GM11168 (cell line): ENCODE measurements at regions not wholly inside any gene's neighbourhood (a gene's known extent, or its start where the extent isn't known, plus 50 kb on each side); places are given as distances from the start of the nearest gene placed in this dataset.
"Not testable (repeated sequence)": the region's sequence is repeated elsewhere in the genome, so short reads cannot be mapped to it uniquely, and the experiment has no call there.

ENCODE experiments used
- in situ Hi-C: fragments of 300-500 bp; cut with MboI; formaldehyde crosslinking; loops from one replicate; pipeline ENCODE4 v1.12.0; 2022; ENCODE audit warnings: low sequenced_read_pairs; ENCODE audit not compliant: unreplicated experiment

- in situ Hi-C loops = no loop called here
Observed at GRCh38 chr21:38908537-38908936, 102.8 kb downstream of the ETS2 start.

- in situ Hi-C loops = no loop called here
Observed at GRCh38 chr21:38905752-38906151, 100.0 kb downstream of the ETS2 start.

- in situ Hi-C loops = no loop called here
Observed at GRCh38 chr21:38905328-38905727, 99.6 kb downstream of the ETS2 start.

GRCh38 chr21:38903690-38904139, 98.0 kb downstream of the ETS2 start:
- in situ Hi-C loops = no loop called here

GRCh38 chr21:38902608-38903445, 97.1 kb downstream of the ETS2 start:
- in situ Hi-C loops = no loop called here

- in situ Hi-C loops = no loop called here
Observed at GRCh38 chr21:38900499-38900898, 94.8 kb downstream of the ETS2 start.

- in situ Hi-C loops = not testable (repeated sequence)
Observed at GRCh38 chr21:38899985-38900384, 94.3 kb downstream of the ETS2 start.

GRCh38 chr21:38899277-38899947, 93.7 kb downstream of the ETS2 start:
- in situ Hi-C loops = no loop called here

GRCh38 chr21:38898422-38899096, 92.8 kb downstream of the ETS2 start:
- in situ Hi-C loops = no loop called here

- in situ Hi-C loops = no loop called here
Observed at GRCh38 chr21:38897532-38898421, 92.0 kb downstream of the ETS2 start.

GRCh38 chr21:38894899-38895298, 89.2 kb downstream of the ETS2 start:
- in situ Hi-C loops = no loop called here

GRCh38 chr21:38888991-38889561, 83.3 kb downstream of the ETS2 start:
- in situ Hi-C loops = no loop called here

GRCh38 chr21:38887749-38888148, 82.0 kb downstream of the ETS2 start:
- in situ Hi-C loops = no loop called here

- in situ Hi-C loops = no loop called here
Observed at GRCh38 chr21:38887062-38887686, 81.4 kb downstream of the ETS2 start.

- in situ Hi-C loops = no loop called here
Observed at GRCh38 chr21:38885909-38886308, 80.2 kb downstream of the ETS2 start.

GRCh38 chr21:38884440-38884839, 78.7 kb downstream of the ETS2 start:
- in situ Hi-C loops = no loop called here

GRCh38 chr21:38883142-38883541, 77.4 kb downstream of the ETS2 start:
- in situ Hi-C loops = no loop called here

- in situ Hi-C loops = no loop called here
Observed at GRCh38 chr21:38881131-38881530, 75.4 kb downstream of the ETS2 start.

- in situ Hi-C loops = no loop called here
Observed at GRCh38 chr21:38880577-38880966, 74.8 kb downstream of the ETS2 start.
